ENCODE measurements at regions not wholly inside any gene's neighbourhood (a gene's known extent, or its start where the extent isn't known, plus 50 kb on each side); places are given as distances from the start of the nearest gene placed in this dataset.

GRCh38 chr7:136067277-136067676, 90.1 kb upstream of the MTPN start:
- no peak overlapping the region for H3K27ac ChIP-seq (ENCODE audit: insufficient read depth, low read depth, low read length)
- CTCF ChIA-PET, result no interaction called here
- no peaks in the 10 kb centered on the region for H3K79me2 ChIP-seq (ENCODE audit: control insufficient read depth, insufficient read depth, low read length)
- DNase-seq (ENCODE audit: low read depth, low spot score) (no peak), FAIRE-seq (no peak)
- H3K9ac ChIP-seq (replicated peaks; ENCODE audit: extremely low read depth, insufficient read depth, low read length), result no peak overlapping the region
- H3K4me3 ChIP-seq (replicated peaks in 1 of 3; ENCODE audit: insufficient read depth in 1 of 3, low read depth in 1 of 3, low read length in 3 of 3), result no peak overlapping the region
- POLR2A ChIA-PET, result no interaction called here
- no peaks in the 10 kb centered on the region for H3K9me1 ChIP-seq (replicated peaks; ENCODE audit: control insufficient read depth, extremely low read depth, insufficient read depth, low read length)
- H3K36me3 ChIP-seq (ENCODE audit: control insufficient read depth in 2 of 2, extremely low read depth in 1 of 2, insufficient read depth in 2 of 2, low read length in 2 of 2), result no peaks in the 10 kb centered on the region
- no peak for TF ChIP-seq JUN (IDR thresholded peaks at IDR 0.05; ENCODE audit: borderline replicate concordance, insufficient read depth, insufficient read length, low read depth)
- TF ChIP-seq FOS (IDR thresholded peaks at IDR 0.05; ENCODE audit: borderline replicate concordance, insufficient read depth, low read length), result no peak
- no peak for TF ChIP-seq POLR2A (IDR thresholded peaks at IDR 0.05; ENCODE audit: low read depth, low read length)
- no peak for TF ChIP-seq POLR2AphosphoS5 (IDR thresholded peaks at IDR 0.05; ENCODE audit: insufficient read depth, low read depth, low read length)
- TF ChIP-seq, protein P1, sequence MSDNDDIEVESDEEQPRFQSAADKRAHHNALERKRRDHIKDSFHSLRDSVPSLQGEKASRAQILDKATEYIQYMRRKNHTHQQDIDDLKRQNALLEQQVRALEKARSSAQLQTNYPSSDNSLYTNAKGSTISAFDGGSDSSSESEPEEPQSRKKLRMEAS (IDR thresholded peaks at IDR 0.05; ENCODE audit: insufficient read depth, insufficient read length), result no peak
- no peak for TF ChIP-seq MYC (IDR thresholded peaks at IDR 0.05; ENCODE audit: low read depth, low read length)
- TF ChIP-seq, protein P2, sequence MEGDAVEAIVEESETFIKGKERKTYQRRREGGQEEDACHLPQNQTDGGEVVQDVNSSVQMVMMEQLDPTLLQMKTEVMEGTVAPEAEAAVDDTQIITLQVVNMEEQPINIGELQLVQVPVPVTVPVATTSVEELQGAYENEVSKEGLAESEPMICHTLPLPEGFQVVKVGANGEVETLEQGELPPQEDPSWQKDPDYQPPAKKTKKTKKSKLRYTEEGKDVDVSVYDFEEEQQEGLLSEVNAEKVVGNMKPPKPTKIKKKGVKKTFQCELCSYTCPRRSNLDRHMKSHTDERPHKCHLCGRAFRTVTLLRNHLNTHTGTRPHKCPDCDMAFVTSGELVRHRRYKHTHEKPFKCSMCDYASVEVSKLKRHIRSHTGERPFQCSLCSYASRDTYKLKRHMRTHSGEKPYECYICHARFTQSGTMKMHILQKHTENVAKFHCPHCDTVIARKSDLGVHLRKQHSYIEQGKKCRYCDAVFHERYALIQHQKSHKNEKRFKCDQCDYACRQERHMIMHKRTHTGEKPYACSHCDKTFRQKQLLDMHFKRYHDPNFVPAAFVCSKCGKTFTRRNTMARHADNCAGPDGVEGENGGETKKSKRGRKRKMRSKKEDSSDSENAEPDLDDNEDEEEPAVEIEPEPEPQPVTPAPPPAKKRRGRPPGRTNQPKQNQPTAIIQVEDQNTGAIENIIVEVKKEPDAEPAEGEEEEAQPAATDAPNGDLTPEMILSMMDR (IDR thresholded peaks at IDR 0.05; ENCODE audit: extremely low read depth in 1 of 2, insufficient read depth in 1 of 2, low read depth in 1 of 2, low read length in 2 of 2), result no peak
- no peak for TF ChIP-seq GATA2 (IDR thresholded peaks at IDR 0.05; ENCODE audit: insufficient read depth, insufficient read length, low read depth, low read length)
- TF ChIP-seq EZH2 (IDR thresholded peaks at IDR 0.05; ENCODE audit: borderline replicate concordance, low read depth, low read length, severe bottlenecking), result no peak
- H4K20me1 ChIP-seq (replicated peaks; ENCODE audit: control insufficient read depth, extremely low read depth, insufficient read depth, low read length), result no peaks in the 10 kb centered on the region
- H3K4me2 ChIP-seq (ENCODE audit: insufficient read depth, low read length), result no peak overlapping the region
- H3K4me1 ChIP-seq (ENCODE audit: control insufficient read depth, extremely low read depth, insufficient read depth, low read length), result no peaks in the 10 kb centered on the region
- dilution Hi-C loops (cut with MboI; ENCODE audit: extremely low pct_ligation_motif_present, low sequenced_read_pairs) (no loop called here), intact Hi-C loops (cut with micrococcal nuclease) (no loop called here)
- no TSS peak for BruUV-seq (replicated peaks)
- H3K27me3 ChIP-seq (ENCODE audit: control insufficient read depth in 2 of 2, insufficient read depth in 2 of 2, low read length in 2 of 2), result no peaks in the 10 kb centered on the region
- H3K9me3 ChIP-seq (replicated peaks; ENCODE audit: control insufficient read depth, insufficient read depth, low read length), result no peaks in the 10 kb centered on the region
- no peak overlapping the region for H2AFZ ChIP-seq (ENCODE audit: low read depth, low read length)

Data from endothelial cell of umbilical vein (primary cell).